ENCODE measurements at regions not wholly inside any gene's neighbourhood (a gene's known extent, or its start where the extent isn't known, plus 50 kb on each side); places are given as distances from the start of the nearest gene placed in this dataset.

- no peak for TF ChIP-seq CUX1 (IDR thresholded peaks at IDR 0.05; ENCODE audit: insufficient replicate concordance, low read depth, low read length)
- TF ChIP-seq ZNF622 (IDR thresholded peaks at IDR 0.05): no peak
- TF ChIP-seq REST (IDR thresholded peaks at IDR 0.05; ENCODE audit: low read depth, low read length): no peak
- TF ChIP-seq PBX3 (IDR thresholded peaks at IDR 0.05; ENCODE audit: insufficient replicate concordance, low read depth, low read length): no peak
- TF ChIP-seq SIX5 (IDR thresholded peaks at IDR 0.05; ENCODE audit: low read depth, low read length, severe bottlenecking): no peak
- no peak for TF ChIP-seq BMI1 (IDR thresholded peaks at IDR 0.05; ENCODE audit: borderline replicate concordance)
- TF ChIP-seq HCFC1 (IDR thresholded peaks at IDR 0.05; ENCODE audit: low read length): no peak
- no peak for TF ChIP-seq BHLHE40 (IDR thresholded peaks at IDR 0.05; ENCODE audit: borderline replicate concordance in 1 of 2, low read depth in 2 of 2, low read length in 1 of 2)
- TF ChIP-seq RELB (IDR thresholded peaks at IDR 0.05; ENCODE audit: low read depth): no peak
- no peak for TF ChIP-seq MYC (IDR thresholded peaks at IDR 0.05; ENCODE audit: insufficient read depth, insufficient read length, insufficient replicate concordance, low read length, severe bottlenecking)
- TF ChIP-seq E4F1 (IDR thresholded peaks at IDR 0.05; ENCODE audit: borderline replicate concordance, partially characterized antibody): no peak
These were observed 756.1 kb upstream of the DPPA4 start (continued) for GRCh38 chr3:110093411-110093810.

Measured in GM12878 (cell line).